ENCODE measurements at regions not wholly inside any gene's neighbourhood (a gene's known extent, or its start where the extent isn't known, plus 50 kb on each side); places are given as distances from the start of the nearest gene placed in this dataset.
A peak's percentile ranks its signal among the peaks of the same experiment; 100 is the strongest.

- DNase-seq (ENCODE audit: low read depth in 3 of 3, low spot score in 2 of 3): no peak
Measured at GRCh38 chr18:43570593-43570992, 293.3 kb upstream of the SYT4 start.

- peak in 2 of 3 donors; percentile 30 to 43 for DNase-seq (ENCODE audit: low read depth in 3 of 3, low spot score in 2 of 3)
Measured at GRCh38 chr18:43571078-43571689, 293.9 kb upstream of the SYT4 start.

GRCh38 chr18:43572163-43572562 is 294.9 kb upstream of the SYT4 start:
- no peak for DNase-seq (ENCODE audit: low read depth in 3 of 3, low spot score in 2 of 3)

GRCh38 chr18:43574974-43575373 is 297.7 kb upstream of the SYT4 start:
- DNase-seq (ENCODE audit: low read depth in 3 of 3, low spot score in 2 of 3): no peak

GRCh38 chr18:43578211-43578610 is 300.9 kb upstream of the SYT4 start:
- no peak for DNase-seq (ENCODE audit: low read depth in 3 of 3, low spot score in 2 of 3)

- DNase-seq (ENCODE audit: low read depth in 3 of 3, low spot score in 2 of 3): no peak
Measured at GRCh38 chr18:43578706-43579105, 301.4 kb upstream of the SYT4 start.

GRCh38 chr18:43581936-43582519 is 304.7 kb upstream of the SYT4 start:
- no peak for DNase-seq (ENCODE audit: low read depth in 3 of 3, low spot score in 2 of 3)

- no peak for DNase-seq (ENCODE audit: low read depth in 3 of 3, low spot score in 2 of 3)
Measured at GRCh38 chr18:43587538-43588153, 310.4 kb upstream of the SYT4 start.

- no peak for DNase-seq (ENCODE audit: low read depth in 3 of 3, low spot score in 2 of 3)
Measured at GRCh38 chr18:43588838-43589237, 311.5 kb upstream of the SYT4 start.

- DNase-seq (ENCODE audit: low read depth in 3 of 3, low spot score in 2 of 3): no peak
Measured at GRCh38 chr18:43589611-43590151, 312.4 kb upstream of the SYT4 start.

- no peak for DNase-seq (ENCODE audit: low read depth in 3 of 3, low spot score in 2 of 3)
Measured at GRCh38 chr18:43590182-43590903, 313.1 kb upstream of the SYT4 start.

GRCh38 chr18:43592269-43592668 is 315.0 kb upstream of the SYT4 start:
- DNase-seq (ENCODE audit: low read depth in 3 of 3, low spot score in 2 of 3): no peak

- peak in 1 of 3 donors; percentile 24 for DNase-seq (ENCODE audit: low read depth in 3 of 3, low spot score in 2 of 3)
Measured at GRCh38 chr18:43596105-43596712, 318.9 kb upstream of the SYT4 start.

- DNase-seq (ENCODE audit: low read depth in 3 of 3, low spot score in 2 of 3): no peak
Measured at GRCh38 chr18:43601432-43601831, 324.1 kb upstream of the SYT4 start.

- no peak for DNase-seq (ENCODE audit: low read depth in 3 of 3, low spot score in 2 of 3)
Measured at GRCh38 chr18:43605224-43605623, 327.9 kb upstream of the SYT4 start.

- no peak for DNase-seq (ENCODE audit: low read depth in 3 of 3, low spot score in 2 of 3)
Measured at GRCh38 chr18:43606795-43607194, 329.5 kb upstream of the SYT4 start.

- DNase-seq (ENCODE audit: low read depth in 3 of 3, low spot score in 2 of 3): peak in 1 of 3 donors; percentile 27
Measured at GRCh38 chr18:43620936-43621335, 343.6 kb upstream of the SYT4 start.

- DNase-seq (ENCODE audit: low read depth in 3 of 3, low spot score in 2 of 3): no peak
Measured at GRCh38 chr18:43622024-43622423, 344.7 kb upstream of the SYT4 start.

GRCh38 chr18:43625582-43625981 is 348.3 kb upstream of the SYT4 start:
- no peak for DNase-seq (ENCODE audit: low read depth in 3 of 3, low spot score in 2 of 3)

- no peak for DNase-seq (ENCODE audit: low read depth in 3 of 3, low spot score in 2 of 3)
Measured at GRCh38 chr18:43627848-43628530, 350.7 kb upstream of the SYT4 start.

Measured in right renal cortex interstitium (tissue), 3 donors.